HK-2 (cell line): ENCODE measurements at regions not wholly inside any gene's neighbourhood (a gene's known extent, or its start where the extent isn't known, plus 50 kb on each side); places are given as distances from the start of the nearest gene placed in this dataset.
A peak's percentile ranks its signal among the peaks of the same experiment; 100 is the strongest.

Experiments
- DNase-seq: peaks from one replicate; pipeline ENCODE4 v3.0.0-alpha.2; 2018; ENCODE audit not compliant: unreplicated experiment

- no peak for DNase-seq
Observed at GRCh38 chr6:170162775-170163404, 128.0 kb downstream of the DLL1 start.

- no peak for DNase-seq
Observed at GRCh38 chr6:170162011-170162774, 128.7 kb downstream of the DLL1 start.

- no peak for DNase-seq
Observed at GRCh38 chr6:170160628-170161611, 130.0 kb downstream of the DLL1 start.

GRCh38 chr6:170160031-170160627 lies 130.7 kb downstream of the DLL1 start:
- no peak for DNase-seq

GRCh38 chr6:170159022-170159965 lies 131.6 kb downstream of the DLL1 start:
- DNase-seq = no peak

GRCh38 chr6:170158296-170159021 lies 132.4 kb downstream of the DLL1 start:
- DNase-seq = no peak

GRCh38 chr6:170157567-170158218 lies 133.2 kb downstream of the DLL1 start:
- no peak for DNase-seq

GRCh38 chr6:170156448-170157375 lies 134.2 kb downstream of the DLL1 start:
- DNase-seq = no peak

- no peak for DNase-seq
Observed at GRCh38 chr6:170155464-170156196, 135.2 kb downstream of the DLL1 start.

GRCh38 chr6:170153436-170154319 lies 137.2 kb downstream of the DLL1 start:
- no peak for DNase-seq

GRCh38 chr6:170152989-170153388 lies 137.9 kb downstream of the DLL1 start:
- peak; percentile 57 for DNase-seq

GRCh38 chr6:170152124-170152926 lies 138.6 kb downstream of the DLL1 start:
- DNase-seq = no peak

- no peak for DNase-seq
Observed at GRCh38 chr6:170151804-170152123, 139.1 kb downstream of the DLL1 start.

GRCh38 chr6:170151321-170151771 lies 139.5 kb downstream of the DLL1 start:
- no peak for DNase-seq

GRCh38 chr6:170150590-170150945 lies 140.3 kb downstream of the DLL1 start:
- no peak for DNase-seq
